ENCODE measurements at regions not wholly inside any gene's neighbourhood (a gene's known extent, or its start where the extent isn't known, plus 50 kb on each side); places are given as distances from the start of the nearest gene placed in this dataset.

DNA sequence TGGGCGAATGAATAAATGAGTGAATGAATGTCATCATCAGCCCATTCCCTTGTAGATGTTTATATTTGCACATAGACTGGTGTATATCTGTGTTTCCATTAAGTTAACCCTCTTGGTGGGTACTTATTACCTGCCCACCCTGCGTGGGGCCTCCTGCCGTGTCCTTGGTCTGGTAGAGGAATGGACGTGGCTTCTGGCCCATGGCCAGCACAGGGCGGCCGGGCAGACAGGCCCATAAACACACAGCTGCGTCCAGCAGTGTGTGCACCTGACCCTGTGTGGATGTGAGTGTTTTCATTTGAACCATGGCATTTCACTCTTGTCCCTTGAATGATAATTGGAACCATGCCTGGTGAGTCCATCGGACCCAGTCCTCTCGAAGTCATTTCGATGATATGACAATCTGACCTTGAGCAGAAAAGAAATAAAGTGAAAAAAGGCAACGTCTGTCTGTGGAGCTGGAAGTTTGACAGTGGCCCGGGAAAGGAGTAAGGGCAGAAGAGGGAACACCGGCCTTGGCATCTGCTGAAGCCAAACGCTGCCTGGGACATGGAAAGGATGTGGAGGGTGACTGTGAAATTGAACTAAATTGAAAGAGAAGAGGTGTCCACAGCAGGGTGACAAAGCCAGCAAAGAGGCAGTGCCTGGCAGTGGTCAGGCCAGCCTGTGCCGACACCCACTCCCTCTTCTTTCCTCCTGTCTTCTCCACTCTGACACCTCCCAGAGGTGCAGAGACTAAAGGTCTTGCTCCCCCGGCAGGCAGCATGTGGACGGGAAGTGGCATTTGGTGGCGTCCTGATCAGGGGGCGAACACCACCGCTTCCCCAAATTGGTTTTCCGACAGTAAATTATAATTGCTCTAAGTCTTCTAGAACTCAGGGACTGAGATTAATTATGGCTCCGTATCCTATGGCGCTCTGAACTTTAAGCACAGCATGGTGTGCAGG is 199.0 kb upstream of the ZMIZ1 start:
- H3K4me3 ChIP-seq, result no peak overlapping the region
- 78 to 87% methylated on average over 19 to 23 of the region's 23 CpGs for WGBS, 2 donors
- ATAC-seq (ENCODE audit: low FRiP score in 2 of 2), result no peak
- no peak overlapping the region for H3K27ac ChIP-seq
- H3K27me3 ChIP-seq, result no peaks in the 10 kb centered on the region
- TF ChIP-seq EP300 (IDR thresholded peaks at IDR 0.05) (no peak), POLR2AphosphoS5 (IDR thresholded peaks at IDR 0.05) (no peak), POLR2A (IDR thresholded peaks at IDR 0.05) (no peak)
- TF ChIP-seq, protein P1, sequence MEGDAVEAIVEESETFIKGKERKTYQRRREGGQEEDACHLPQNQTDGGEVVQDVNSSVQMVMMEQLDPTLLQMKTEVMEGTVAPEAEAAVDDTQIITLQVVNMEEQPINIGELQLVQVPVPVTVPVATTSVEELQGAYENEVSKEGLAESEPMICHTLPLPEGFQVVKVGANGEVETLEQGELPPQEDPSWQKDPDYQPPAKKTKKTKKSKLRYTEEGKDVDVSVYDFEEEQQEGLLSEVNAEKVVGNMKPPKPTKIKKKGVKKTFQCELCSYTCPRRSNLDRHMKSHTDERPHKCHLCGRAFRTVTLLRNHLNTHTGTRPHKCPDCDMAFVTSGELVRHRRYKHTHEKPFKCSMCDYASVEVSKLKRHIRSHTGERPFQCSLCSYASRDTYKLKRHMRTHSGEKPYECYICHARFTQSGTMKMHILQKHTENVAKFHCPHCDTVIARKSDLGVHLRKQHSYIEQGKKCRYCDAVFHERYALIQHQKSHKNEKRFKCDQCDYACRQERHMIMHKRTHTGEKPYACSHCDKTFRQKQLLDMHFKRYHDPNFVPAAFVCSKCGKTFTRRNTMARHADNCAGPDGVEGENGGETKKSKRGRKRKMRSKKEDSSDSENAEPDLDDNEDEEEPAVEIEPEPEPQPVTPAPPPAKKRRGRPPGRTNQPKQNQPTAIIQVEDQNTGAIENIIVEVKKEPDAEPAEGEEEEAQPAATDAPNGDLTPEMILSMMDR (IDR thresholded peaks at IDR 0.05), result no peak
- no peaks in the 10 kb centered on the region for H3K9me3 ChIP-seq
- H3K36me3 ChIP-seq, result no peaks in the 10 kb centered on the region
- no peaks in the 10 kb centered on the region for H3K4me1 ChIP-seq
- DNase-seq, result peak in 1 of 2 donors; percentile 68

DNA sequence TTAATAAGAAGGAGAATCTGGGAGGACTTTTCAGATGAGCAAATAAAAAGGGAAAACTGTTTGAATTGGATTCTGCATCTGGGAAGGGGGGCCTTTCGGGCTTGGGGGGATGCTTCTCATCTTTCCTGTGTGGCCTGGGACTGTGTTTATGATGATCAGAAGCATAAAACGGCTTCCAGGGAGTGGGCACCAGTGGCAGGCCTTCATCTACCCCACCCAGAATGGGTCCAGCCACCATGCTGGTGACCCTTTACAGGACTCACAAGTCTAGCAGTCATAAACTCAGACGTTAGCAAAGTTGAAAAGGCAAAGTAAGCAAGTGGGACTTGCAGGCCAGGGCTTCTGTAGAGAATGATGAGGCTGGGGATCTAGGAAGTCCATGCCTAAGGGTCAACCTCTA is 198.3 kb upstream of the ZMIZ1 start:
- no peaks in the 10 kb centered on the region for H3K4me1 ChIP-seq
- no peak for ATAC-seq (ENCODE audit: low FRiP score in 2 of 2)
- H3K36me3 ChIP-seq, result no peaks in the 10 kb centered on the region
- no peak for TF ChIP-seq EP300 (IDR thresholded peaks at IDR 0.05)
- TF ChIP-seq POLR2AphosphoS5 (IDR thresholded peaks at IDR 0.05), result no peak
- TF ChIP-seq, protein P1 (IDR thresholded peaks at IDR 0.05), result no peak
- no peak for TF ChIP-seq POLR2A (IDR thresholded peaks at IDR 0.05)
- 84 to 94% methylated on average over 3 of the region's 3 CpGs for WGBS, 2 donors
- no peak overlapping the region for H3K4me3 ChIP-seq
- no peak for DNase-seq
- H3K27me3 ChIP-seq, result no peaks in the 10 kb centered on the region
- no peak overlapping the region for H3K27ac ChIP-seq
- no peaks in the 10 kb centered on the region for H3K9me3 ChIP-seq

DNA sequence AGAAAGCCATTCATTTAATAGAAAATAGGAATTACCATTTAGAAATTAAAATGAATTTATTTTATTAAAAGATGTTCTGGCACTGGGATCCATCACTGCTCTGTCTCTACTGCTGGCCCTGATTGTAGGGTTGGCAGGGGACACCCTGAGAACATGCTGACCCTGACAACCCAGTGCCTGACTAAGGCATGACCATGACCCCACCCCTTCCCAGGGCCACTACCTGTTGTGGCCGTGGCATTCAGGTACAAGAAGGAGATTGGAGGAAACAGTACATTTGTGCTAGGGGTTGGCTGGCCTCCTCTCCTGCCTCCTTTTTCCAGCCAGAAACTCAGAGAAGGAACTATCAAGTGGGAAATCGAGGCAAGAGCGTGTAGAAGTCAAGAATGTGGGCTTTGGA is 197.0 kb upstream of the ZMIZ1 start:
- ATAC-seq (ENCODE audit: low FRiP score in 2 of 2) (no peak), DNase-seq (no peak)
- Histone ChIP-seq H3K36me3 (no peaks in the 10 kb centered on the region), H3K4me3 (no peak overlapping the region), H3K27ac (no peak overlapping the region), H3K4me1 (no peaks in the 10 kb centered on the region), H3K9me3 (no peaks in the 10 kb centered on the region), H3K27me3 (no peaks in the 10 kb centered on the region)
- WGBS, 2 donors, result 89 to 100% methylated on average over 3 of the region's 3 CpGs
- TF ChIP-seq, protein P1 (IDR thresholded peaks at IDR 0.05), result no peak
- TF ChIP-seq POLR2AphosphoS5 (IDR thresholded peaks at IDR 0.05), result no peak
- no peak for TF ChIP-seq EP300 (IDR thresholded peaks at IDR 0.05)
- no peak for TF ChIP-seq POLR2A (IDR thresholded peaks at IDR 0.05)

DNA sequence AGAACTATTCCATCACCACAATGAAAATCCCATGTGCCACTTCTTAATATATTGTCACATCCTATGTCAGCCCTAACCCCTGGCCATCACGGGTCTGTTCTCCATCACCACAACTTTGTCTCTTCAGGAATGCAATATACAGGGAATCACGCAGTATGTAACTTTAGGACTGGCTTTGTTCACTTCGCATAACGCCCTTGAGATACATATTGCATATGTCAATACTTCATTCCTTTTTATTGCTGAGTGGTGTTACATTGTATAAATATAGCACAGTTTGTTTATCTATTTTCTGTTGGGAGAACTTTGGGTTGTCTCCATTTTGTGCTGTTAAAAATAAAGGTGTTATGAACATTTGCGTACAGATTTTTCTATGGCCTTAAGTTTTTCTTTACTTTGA is 195.4 kb upstream of the ZMIZ1 start:
- DNase-seq (no peak), ATAC-seq (ENCODE audit: low FRiP score in 2 of 2) (no peak)
- no peak overlapping the region for H3K4me3 ChIP-seq
- H3K9me3 ChIP-seq, result no peaks in the 10 kb centered on the region
- no peaks in the 10 kb centered on the region for H3K27me3 ChIP-seq
- 86 to 93% methylated on average over 5 of the region's 5 CpGs for WGBS, 2 donors
- TF ChIP-seq POLR2AphosphoS5 (IDR thresholded peaks at IDR 0.05) (no peak), EP300 (IDR thresholded peaks at IDR 0.05) (no peak), POLR2A (IDR thresholded peaks at IDR 0.05) (no peak)
- TF ChIP-seq, protein P1 (IDR thresholded peaks at IDR 0.05), result no peak
- H3K36me3 ChIP-seq, result no peaks in the 10 kb centered on the region
- H3K4me1 ChIP-seq, result no peaks in the 10 kb centered on the region
- H3K27ac ChIP-seq, result no peak overlapping the region
